ENCODE measurements at regions not wholly inside any gene's neighbourhood (a gene's known extent, or its start where the extent isn't known, plus 50 kb on each side); places are given as distances from the start of the nearest gene placed in this dataset.

GRCh38 chr6:45815466-45816125, 200.1 kb downstream of the CLIC5 start:
- intact Hi-C loops (cut with micrococcal nuclease), result no loop called here
- Mint-ChIP-seq H3K4me3 (no peak overlapping the region), H3K27me3 (ENCODE audit: low read depth in 2 of 2) (peaks cover 20 to 32% of the 10 kb centered on the region in 2 donors), H3K36me3 (no peaks in the 10 kb centered on the region), H3K9me3 (no peaks in the 10 kb centered on the region), H3K4me1 (no peaks in the 10 kb centered on the region), H3K27ac (no peak overlapping the region)
- TF ChIP-seq, protein P1, sequence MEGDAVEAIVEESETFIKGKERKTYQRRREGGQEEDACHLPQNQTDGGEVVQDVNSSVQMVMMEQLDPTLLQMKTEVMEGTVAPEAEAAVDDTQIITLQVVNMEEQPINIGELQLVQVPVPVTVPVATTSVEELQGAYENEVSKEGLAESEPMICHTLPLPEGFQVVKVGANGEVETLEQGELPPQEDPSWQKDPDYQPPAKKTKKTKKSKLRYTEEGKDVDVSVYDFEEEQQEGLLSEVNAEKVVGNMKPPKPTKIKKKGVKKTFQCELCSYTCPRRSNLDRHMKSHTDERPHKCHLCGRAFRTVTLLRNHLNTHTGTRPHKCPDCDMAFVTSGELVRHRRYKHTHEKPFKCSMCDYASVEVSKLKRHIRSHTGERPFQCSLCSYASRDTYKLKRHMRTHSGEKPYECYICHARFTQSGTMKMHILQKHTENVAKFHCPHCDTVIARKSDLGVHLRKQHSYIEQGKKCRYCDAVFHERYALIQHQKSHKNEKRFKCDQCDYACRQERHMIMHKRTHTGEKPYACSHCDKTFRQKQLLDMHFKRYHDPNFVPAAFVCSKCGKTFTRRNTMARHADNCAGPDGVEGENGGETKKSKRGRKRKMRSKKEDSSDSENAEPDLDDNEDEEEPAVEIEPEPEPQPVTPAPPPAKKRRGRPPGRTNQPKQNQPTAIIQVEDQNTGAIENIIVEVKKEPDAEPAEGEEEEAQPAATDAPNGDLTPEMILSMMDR (IDR thresholded peaks at IDR 0.05), result no peak
- H3K4me1 ChIP-seq (ENCODE audit: control insufficient read depth, insufficient read depth, low read length), result no peaks in the 10 kb centered on the region
- WGBS (ENCODE audit: insufficient coverage), result 92% methylated on average over 13 of the region's 13 CpGs
- no peak for ATAC-seq
- H3K4me3 ChIP-seq (ENCODE audit: low read length), result no peak overlapping the region
- H3K36me3 ChIP-seq (ENCODE audit: control insufficient read depth, insufficient read depth, low read length), result no peaks in the 10 kb centered on the region
- H3K27ac ChIP-seq (ENCODE audit: low read length), result no peak overlapping the region
- no peaks in the 10 kb centered on the region for H3K9me3 ChIP-seq (ENCODE audit: control insufficient read depth, insufficient read depth, low read length)
- no peak for DNase-seq
- H3K27me3 ChIP-seq (ENCODE audit: control insufficient read depth, insufficient read depth, low read length), result no peaks in the 10 kb centered on the region

GRCh38 chr6:45814772-45815171, 200.9 kb downstream of the CLIC5 start:
- Histone ChIP-seq H3K27me3 (ENCODE audit: control insufficient read depth, insufficient read depth, low read length) (no peaks in the 10 kb centered on the region), H3K4me3 (ENCODE audit: low read length) (no peak overlapping the region), H3K27ac (ENCODE audit: low read length) (no peak overlapping the region), H3K36me3 (ENCODE audit: control insufficient read depth, insufficient read depth, low read length) (no peaks in the 10 kb centered on the region), H3K9me3 (ENCODE audit: control insufficient read depth, insufficient read depth, low read length) (no peaks in the 10 kb centered on the region), H3K4me1 (ENCODE audit: control insufficient read depth, insufficient read depth, low read length) (no peaks in the 10 kb centered on the region)
- Mint-ChIP-seq H3K9me3 (no peaks in the 10 kb centered on the region), H3K4me3 (no peak overlapping the region), H3K27me3 (ENCODE audit: low read depth in 2 of 2) (peaks cover 20 to 40% of the 10 kb centered on the region in 2 donors), H3K4me1 (no peaks in the 10 kb centered on the region), H3K36me3 (no peaks in the 10 kb centered on the region), H3K27ac (no peak overlapping the region)
- TF ChIP-seq, protein P1 (IDR thresholded peaks at IDR 0.05), result no peak
- no peak for DNase-seq
- no CpG with 5 or more reads among the region's 2 CpGs for WGBS (ENCODE audit: insufficient coverage)
- ATAC-seq, result no peak
- intact Hi-C loops (cut with micrococcal nuclease), result no loop called here

- intact Hi-C loops (cut with micrococcal nuclease), result no loop called here
- TF ChIP-seq, protein P1 (IDR thresholded peaks at IDR 0.05), result no peak
- Mint-ChIP-seq H3K36me3 (no peaks in the 10 kb centered on the region), H3K27me3 (ENCODE audit: low read depth in 2 of 2) (peaks cover 20 to 44% of the 10 kb centered on the region in 2 donors), H3K4me3 (no peak overlapping the region), H3K4me1 (peaks cover 0 to 2% of the 10 kb centered on the region in 2 donors), H3K27ac (no peak overlapping the region), H3K9me3 (no peaks in the 10 kb centered on the region)
- Histone ChIP-seq H3K27ac (ENCODE audit: low read length) (no peak overlapping the region), H3K9me3 (ENCODE audit: control insufficient read depth, insufficient read depth, low read length) (no peaks in the 10 kb centered on the region), H3K27me3 (ENCODE audit: control insufficient read depth, insufficient read depth, low read length) (no peaks in the 10 kb centered on the region), H3K36me3 (ENCODE audit: control insufficient read depth, insufficient read depth, low read length) (no peaks in the 10 kb centered on the region), H3K4me1 (ENCODE audit: control insufficient read depth, insufficient read depth, low read length) (no peaks in the 10 kb centered on the region), H3K4me3 (ENCODE audit: low read length) (no peak overlapping the region)
- DNase-seq (no peak), ATAC-seq (no peak)
- 73% methylated on average over 3 of the region's 3 CpGs for WGBS (ENCODE audit: insufficient coverage)
Measured at GRCh38 chr6:45813943-45814342, 201.7 kb downstream of the CLIC5 start.

- Mint-ChIP-seq H3K36me3 (no peaks in the 10 kb centered on the region), H3K4me3 (no peak overlapping the region), H3K27me3 (ENCODE audit: low read depth in 2 of 2) (peaks cover 20 to 44% of the 10 kb centered on the region in 2 donors), H3K9me3 (no peaks in the 10 kb centered on the region), H3K4me1 (peaks cover 0 to 5% of the 10 kb centered on the region in 2 donors), H3K27ac (no peak overlapping the region)
- Histone ChIP-seq H3K4me1 (ENCODE audit: control insufficient read depth, insufficient read depth, low read length) (no peaks in the 10 kb centered on the region), H3K27ac (ENCODE audit: low read length) (no peak overlapping the region), H3K27me3 (ENCODE audit: control insufficient read depth, insufficient read depth, low read length) (no peaks in the 10 kb centered on the region), H3K4me3 (ENCODE audit: low read length) (no peak overlapping the region), H3K36me3 (ENCODE audit: control insufficient read depth, insufficient read depth, low read length) (no peaks in the 10 kb centered on the region), H3K9me3 (ENCODE audit: control insufficient read depth, insufficient read depth, low read length) (no peaks in the 10 kb centered on the region)
- TF ChIP-seq, protein P1 (IDR thresholded peaks at IDR 0.05), result no peak
- 96% methylated on average over 6 of the region's 6 CpGs for WGBS (ENCODE audit: insufficient coverage)
- no peak for ATAC-seq
- intact Hi-C loops (cut with micrococcal nuclease), result no loop called here
- no peak for DNase-seq
Measured at GRCh38 chr6:45812922-45813321, 202.7 kb downstream of the CLIC5 start.

Data from natural killer cell (primary cell).